Hepatic stellate cell (primary cell): ENCODE measurements at regions not wholly inside any gene's neighbourhood (a gene's known extent, or its start where the extent isn't known, plus 50 kb on each side); places are given as distances from the start of the nearest gene placed in this dataset.
A peak's percentile ranks its signal among the peaks of the same experiment; 100 is the strongest.

Source experiments
- DNase-seq: peaks from one replicate; pipeline ENCODE4 v3.0.0; 2011; ENCODE audit warnings: low spot score

DNA sequence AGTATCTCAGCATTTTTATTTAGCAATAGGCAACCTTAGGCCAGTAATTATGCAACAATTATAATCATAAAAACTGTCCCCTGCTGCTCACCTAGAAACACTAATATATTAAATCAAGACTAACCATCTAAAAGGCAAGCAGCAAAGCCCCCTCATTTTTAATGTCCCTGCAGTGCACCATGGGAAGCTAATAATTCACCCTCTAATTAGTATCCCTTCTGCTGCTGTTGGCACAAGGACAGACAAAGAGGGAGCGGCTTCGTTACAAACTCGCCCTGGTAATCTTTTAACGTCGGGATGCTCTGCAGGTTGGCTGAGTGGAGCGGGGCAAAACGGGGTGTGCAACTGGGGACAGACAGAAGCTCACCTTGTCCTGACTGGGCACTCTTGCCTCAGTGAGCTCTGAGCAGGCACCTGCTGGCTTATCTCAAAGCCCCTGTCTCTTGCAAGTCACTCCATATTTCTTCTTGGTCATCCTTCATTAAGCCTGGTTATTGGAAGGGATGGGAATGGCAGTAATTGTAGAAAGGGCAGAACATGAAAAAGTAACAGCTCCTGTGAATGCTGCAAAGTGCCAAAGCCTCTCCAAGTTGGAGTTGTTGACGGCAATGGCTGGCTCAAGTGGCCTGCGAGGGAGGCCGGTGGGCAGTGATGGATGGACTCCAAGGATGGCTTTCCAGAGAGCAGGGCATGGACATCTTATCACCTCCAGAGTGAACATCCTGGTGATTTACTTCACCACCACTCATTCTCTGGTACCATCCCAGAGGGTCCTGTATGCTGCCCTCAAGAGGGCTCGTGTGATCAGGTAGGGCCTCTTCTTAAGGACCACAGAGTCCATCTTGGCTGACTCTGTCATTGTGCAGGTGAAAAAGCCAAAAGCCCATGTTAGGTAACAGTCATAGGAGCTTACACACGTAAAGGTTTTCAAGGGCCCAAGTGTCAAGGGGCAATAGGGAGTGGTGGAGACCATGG is 219.6 kb upstream of the N4BP1 start:
- DNase-seq: no peak

- no peak for DNase-seq
Measured at GRCh38 chr16:48824271-48824670, 214.3 kb upstream of the N4BP1 start.

- DNase-seq: no peak
Measured at GRCh38 chr16:48822431-48822830, 212.5 kb upstream of the N4BP1 start.

- no peak for DNase-seq
Measured at GRCh38 chr16:48820379-48820778, 210.4 kb upstream of the N4BP1 start.

DNA sequence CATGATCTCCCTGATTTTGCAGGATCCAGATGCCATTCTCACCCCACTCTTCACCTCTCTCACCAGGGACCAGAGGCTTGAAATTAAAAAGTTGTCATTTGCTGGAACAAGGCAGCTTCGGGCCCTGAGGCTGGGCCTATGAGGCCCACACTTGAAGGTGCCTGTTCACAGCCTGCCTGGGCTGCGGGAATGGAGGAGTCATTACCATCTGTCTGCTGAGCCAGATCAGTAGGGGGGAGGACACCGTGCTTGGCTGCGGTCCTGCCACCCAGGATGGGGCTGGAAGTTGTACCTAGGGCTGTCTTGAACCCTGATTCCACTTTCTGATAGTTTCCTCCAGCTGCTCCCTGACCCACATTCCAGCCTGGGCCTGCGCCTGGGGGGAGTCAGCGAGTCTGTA is 208.3 kb upstream of the N4BP1 start:
- no peak for DNase-seq

GRCh38 chr16:48817032-48817431 is 207.1 kb upstream of the N4BP1 start:
- DNase-seq: no peak

- DNase-seq: no peak
Measured at GRCh38 chr16:48816393-48816792, 206.4 kb upstream of the N4BP1 start.

DNA sequence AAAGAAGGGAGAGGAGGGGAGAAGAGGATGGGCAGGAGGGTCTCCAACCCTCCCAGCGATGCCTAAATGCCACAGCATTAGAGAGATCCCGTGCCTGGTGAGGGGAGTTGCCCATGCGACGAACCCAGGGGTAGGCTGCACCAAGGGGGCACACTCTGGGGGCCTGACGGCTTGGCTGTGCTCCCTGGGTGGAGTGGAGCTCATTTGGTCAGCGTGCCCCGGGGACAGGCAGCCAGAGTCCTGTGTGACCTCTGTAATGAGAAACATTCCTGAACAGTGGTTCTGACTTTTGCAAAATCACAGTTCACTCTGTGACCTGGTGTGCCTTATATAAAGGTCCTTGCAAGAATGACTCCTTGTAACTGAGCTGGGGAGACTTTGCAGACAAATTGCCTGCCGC is 205.0 kb upstream of the N4BP1 start:
- DNase-seq: no peak

GRCh38 chr16:48813485-48813884 is 203.5 kb upstream of the N4BP1 start:
- no peak for DNase-seq

DNA sequence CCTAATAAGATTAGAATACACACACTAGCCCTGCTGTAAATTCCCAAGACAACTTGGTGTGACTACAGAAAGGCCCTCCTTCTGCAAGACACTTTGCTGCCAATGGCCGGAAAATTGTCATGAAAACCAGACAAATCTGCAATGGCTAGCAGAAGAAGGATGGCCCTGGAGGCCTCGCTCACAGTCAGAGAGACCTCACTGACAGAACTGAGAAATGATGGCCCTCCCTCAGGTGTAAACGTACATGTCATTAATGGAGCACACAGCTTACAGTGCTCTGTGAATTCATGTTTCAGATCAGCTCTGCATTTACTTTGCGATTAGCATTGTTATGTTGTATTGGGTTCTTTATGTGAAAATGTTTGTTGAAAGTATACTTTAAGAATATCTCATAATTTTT is 202.9 kb upstream of the N4BP1 start:
- DNase-seq: no peak

GRCh38 chr16:48811478-48811877 is 201.5 kb upstream of the N4BP1 start:
- no peak for DNase-seq

DNA sequence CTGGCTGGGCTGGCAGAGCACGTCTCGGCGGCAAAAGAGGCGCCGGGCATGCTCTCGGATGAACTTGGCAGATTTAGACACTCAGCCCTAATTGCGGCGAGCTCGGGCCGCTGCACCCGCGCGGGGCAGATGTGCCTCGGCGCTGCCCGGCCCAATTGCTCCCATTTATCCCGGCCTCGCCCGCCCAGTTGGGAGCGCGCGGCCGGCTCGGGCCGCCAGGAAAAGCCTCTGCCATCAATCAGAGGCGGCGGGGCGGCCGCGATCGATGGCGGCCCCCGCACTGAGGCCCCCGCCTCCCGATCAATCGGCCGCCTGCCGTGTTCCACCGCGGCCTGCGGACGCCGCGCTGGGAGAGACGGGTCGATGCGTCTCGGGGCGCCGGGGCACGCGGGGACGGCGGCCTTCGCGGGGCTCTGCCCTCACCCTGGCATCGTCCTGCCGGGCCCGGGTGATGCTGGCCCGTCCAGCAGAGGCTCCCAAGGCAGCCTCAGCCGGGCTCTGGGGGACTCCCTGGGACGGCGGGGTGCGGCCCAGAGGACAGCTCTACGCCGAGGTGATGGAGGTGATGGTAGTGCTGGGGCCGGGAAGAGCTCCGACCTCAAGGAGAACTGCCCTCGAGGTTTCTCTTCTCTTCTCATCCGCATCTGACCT is 200.9 kb upstream of the N4BP1 start:
- DNase-seq: no peak

- DNase-seq: no peak
Measured at GRCh38 chr16:48810436-48810802, 200.4 kb upstream of the N4BP1 start.

- no peak for DNase-seq
Measured at GRCh38 chr16:48790151-48790550, 180.2 kb upstream of the N4BP1 start.

DNA sequence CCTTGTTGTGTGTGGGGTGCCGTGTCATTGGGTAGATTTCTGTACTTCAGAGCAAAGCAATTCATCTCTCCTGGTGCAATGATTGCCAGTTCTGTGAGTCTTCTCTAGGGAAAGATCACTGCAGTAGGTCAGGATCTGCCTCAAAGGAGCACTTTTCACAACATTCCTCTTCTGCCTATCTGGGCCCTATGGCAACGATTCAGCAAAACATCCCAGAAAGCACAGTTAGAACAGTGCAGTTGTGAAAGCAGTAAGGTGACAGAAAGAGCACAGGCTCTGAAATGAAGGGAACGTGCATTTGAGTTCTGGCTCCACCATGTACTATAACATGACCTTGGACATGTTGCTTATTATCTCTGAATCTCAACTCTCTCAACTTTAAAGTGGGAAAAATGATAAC is 178.5 kb upstream of the N4BP1 start:
- DNase-seq: no peak

- DNase-seq: no peak
Measured at GRCh38 chr16:48745541-48745940, 135.6 kb upstream of the N4BP1 start.

DNA sequence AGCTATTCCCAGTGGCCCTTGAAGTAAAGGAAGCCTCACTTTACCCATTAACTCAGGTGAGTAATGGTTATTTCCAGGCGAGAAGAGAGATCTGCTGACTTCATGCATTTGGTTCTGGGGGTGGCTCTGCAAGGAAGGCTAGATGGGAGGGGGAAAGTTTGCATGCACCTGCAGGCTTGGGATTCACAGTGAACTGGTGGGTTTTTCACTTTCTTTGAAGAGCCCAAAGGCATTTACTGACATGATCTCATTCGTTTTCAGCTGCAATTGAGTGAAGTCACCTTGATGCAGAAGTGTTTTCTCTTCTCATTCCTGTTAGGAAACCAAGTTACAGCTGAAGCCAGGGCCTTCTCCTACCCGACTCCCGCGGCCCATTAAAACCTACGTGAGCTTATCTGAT is 131.0 kb upstream of the N4BP1 start:
- no peak for DNase-seq

DNA sequence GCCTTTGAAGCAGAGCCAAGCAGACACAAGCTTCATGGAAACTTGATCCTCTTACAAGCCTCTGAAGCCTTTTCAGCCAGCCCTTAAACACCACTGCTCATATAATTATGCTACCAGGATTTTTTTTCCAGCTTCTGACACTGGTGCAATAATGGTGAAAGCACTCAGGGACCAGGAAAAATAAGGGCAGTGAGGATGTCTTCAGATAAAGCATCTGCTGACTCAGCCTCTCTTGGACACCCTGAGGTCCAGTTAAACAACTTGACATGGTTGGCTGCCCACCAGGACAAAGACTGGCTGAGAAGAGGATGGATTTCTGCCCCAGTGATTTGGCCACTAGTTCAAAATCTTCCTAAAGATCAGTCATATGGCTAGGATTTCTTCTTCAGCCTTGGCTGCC is 124.2 kb upstream of the N4BP1 start:
- DNase-seq: no peak

DNA sequence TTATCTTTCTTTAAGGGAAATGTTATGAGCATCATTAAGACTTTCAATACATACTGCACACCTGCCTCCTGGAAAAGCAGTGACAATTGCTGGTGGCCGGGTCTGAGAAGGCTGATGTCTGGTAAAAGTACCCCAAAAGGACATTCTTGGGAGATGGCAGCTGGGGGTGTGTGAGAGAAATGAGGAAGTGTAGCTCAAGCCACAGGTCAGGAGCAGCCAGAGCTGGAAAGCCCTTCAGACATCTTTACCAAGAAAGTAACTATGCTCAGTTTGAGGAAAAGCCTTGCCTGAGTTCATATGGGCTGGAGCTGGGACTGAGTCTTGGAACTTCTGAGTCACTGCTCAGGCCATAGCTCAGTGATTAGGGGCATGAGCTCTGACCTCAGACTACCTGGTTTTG is 94.7 kb upstream of the N4BP1 start:
- DNase-seq: no peak

DNA sequence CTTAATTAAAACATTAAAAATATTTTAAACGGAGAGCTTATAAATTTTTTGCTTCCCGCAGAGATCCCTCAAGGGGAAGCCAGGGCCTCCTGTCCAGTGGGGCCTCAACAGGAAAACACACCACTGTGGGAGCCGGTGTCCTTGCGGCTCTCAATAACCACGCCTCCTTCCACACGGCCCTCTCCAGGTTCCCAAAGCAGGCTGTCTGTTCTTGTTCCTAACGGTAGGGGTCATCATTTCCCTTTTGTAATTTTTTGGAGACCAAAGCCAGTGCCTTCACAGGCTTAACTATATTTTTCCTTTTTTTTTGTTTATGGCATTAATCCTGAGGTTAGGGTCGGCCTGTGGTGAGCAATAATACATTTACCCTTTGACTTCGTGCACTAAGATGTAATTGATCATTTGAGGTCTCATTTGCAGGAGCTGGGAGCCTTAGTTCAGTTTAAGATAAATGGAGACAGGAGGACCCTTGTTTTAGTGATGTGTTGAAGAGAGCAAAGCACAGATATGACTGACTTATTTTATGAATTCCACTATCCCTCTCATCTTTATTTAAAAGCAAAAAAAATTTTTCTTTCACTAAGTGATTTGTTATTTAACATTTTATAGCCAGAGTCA is 77.5 kb upstream of the N4BP1 start:
- peak; percentile 60 for DNase-seq

DNA sequence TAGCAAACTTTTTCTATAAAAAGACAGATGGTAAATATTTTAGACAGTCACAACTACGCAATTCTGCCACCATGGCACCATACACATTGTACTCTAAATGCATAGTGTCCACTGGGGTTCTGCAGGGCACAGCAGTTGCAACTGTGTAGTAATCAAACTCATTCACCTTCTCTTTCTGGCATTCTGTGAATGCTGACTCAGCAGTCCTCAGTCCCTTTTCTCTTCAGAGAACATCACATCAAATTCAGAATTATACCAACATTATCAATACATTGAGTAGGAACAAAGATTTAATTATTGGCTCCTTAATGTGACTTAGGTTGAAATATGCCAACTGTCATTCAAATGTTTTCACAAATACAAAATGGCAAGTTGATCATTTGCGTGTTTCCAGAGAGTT is 74.2 kb upstream of the N4BP1 start:
- DNase-seq: no peak

DNA sequence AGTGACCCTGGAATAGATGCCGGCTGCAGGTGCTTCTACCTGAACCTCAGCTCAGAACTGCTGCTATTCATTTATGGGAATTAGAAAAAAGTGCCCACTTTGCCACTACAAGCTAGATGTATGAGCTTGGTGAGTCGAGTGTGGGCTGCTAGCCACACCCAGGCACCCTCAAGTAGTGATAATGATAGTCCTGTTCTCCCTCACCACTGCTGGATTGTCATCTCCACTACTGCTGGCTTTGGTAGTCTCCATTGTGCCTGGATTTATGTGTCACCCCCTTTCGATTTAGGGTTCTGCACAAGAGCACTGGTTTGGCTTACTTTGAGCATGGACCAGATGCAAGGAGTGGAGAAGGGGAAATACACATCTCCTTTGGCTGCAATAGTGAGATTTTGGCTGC is 73.0 kb upstream of the N4BP1 start:
- no peak for DNase-seq

DNA sequence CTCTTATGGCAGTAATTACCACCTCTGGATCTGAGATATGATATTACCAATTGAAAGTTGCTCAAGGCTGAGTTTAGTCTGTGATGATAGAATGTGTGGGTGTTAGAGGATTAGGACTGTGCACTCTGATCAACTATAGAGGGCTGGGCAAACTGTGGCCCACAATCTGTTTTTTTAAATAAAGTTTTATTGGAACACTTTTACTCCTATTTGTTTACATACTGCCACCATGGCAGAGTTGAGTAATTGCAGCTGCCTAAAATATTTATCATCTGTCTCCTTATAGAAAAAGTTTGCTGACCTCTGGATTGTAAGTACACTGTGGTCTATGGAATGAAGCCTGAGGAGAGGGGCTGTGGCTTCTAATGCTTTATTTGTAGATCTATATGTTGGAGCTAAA is 71.5 kb upstream of the N4BP1 start:
- no peak for DNase-seq
